ENCODE measurements at regions not wholly inside any gene's neighbourhood (a gene's known extent, or its start where the extent isn't known, plus 50 kb on each side); places are given as distances from the start of the nearest gene placed in this dataset.

DNA sequence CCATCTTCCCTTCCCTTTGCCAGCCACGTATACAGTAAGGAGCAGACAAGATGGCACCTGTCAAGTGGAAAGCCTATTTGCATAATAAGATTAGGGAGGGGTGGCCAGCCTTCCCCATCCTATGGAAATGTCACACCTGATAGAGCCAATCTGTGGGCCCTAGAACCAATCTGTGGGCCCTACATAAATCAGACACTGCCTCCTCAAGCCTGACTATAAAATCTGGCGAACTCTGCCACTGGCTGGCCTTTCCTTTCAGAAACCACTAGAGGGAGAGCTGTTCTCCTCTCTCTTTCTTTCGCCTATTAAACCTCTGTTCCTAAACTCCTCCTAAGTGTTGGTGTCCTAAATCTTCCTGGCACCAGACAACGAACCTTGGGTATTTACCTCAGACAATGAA, 231.5 kb upstream of the KLHL1 start:
- no peaks in the 10 kb centered on the region for H4K20me1 ChIP-seq (ENCODE audit: insufficient read depth)
- intact Hi-C loops (cut with micrococcal nuclease; ENCODE audit: unreplicated experiment): loop anchor here (10.0 kb wide), 1 partner anchor 225 kb away; no protein-coding TSS in a partner anchor
- H3F3A ChIP-seq (ENCODE audit: insufficient read depth, low read depth): no peaks in the 10 kb centered on the region
- H3K27ac ChIP-seq: no peak overlapping the region
- DNase-seq: peak in 1 of 2 experiments; percentile 2
- H3K9me2 ChIP-seq (ENCODE audit: insufficient read depth): no peaks in the 10 kb centered on the region
- H3K9me3 ChIP-seq (ENCODE audit: insufficient read depth, low read depth): no peaks in the 10 kb centered on the region
- H3K27me3 ChIP-seq (ENCODE audit: insufficient read depth, low read depth): no peaks in the 10 kb centered on the region
- POLR2A ChIA-PET (ENCODE audit: unreplicated experiment): no interaction called here
- CTCF ChIA-PET: interaction anchor here (0.9 kb wide), 1 partner anchor 12 kb away, joined by 3 read pairs; no protein-coding TSS in a partner anchor
- no peak overlapping the region for H3K4me2 ChIP-seq
- H3K79me2 ChIP-seq (ENCODE audit: low read depth): no peaks in the 10 kb centered on the region
- H3K36me3 ChIP-seq (ENCODE audit: low read depth): no peaks in the 10 kb centered on the region
- H2AFZ ChIP-seq: no peak overlapping the region
- no peaks in the 10 kb centered on the region for H3K4me1 ChIP-seq (replicated peaks; ENCODE audit: insufficient read depth)
- BruUV-seq (replicated peaks): no TSS peak
- no peak overlapping the region for H3K4me3 ChIP-seq
- TF ChIP-seq, protein P1, sequence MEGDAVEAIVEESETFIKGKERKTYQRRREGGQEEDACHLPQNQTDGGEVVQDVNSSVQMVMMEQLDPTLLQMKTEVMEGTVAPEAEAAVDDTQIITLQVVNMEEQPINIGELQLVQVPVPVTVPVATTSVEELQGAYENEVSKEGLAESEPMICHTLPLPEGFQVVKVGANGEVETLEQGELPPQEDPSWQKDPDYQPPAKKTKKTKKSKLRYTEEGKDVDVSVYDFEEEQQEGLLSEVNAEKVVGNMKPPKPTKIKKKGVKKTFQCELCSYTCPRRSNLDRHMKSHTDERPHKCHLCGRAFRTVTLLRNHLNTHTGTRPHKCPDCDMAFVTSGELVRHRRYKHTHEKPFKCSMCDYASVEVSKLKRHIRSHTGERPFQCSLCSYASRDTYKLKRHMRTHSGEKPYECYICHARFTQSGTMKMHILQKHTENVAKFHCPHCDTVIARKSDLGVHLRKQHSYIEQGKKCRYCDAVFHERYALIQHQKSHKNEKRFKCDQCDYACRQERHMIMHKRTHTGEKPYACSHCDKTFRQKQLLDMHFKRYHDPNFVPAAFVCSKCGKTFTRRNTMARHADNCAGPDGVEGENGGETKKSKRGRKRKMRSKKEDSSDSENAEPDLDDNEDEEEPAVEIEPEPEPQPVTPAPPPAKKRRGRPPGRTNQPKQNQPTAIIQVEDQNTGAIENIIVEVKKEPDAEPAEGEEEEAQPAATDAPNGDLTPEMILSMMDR (conservative IDR thresholded peaks at IDR 0.05): peak; percentile 61
- TF ChIP-seq EZH2 (IDR thresholded peaks at IDR 0.05; ENCODE audit: low read depth): no peak

- no peak overlapping the region for H3K4me2 ChIP-seq
- CTCF ChIA-PET: no interaction called here
- H3K36me3 ChIP-seq (ENCODE audit: low read depth): no peaks in the 10 kb centered on the region
- intact Hi-C loops (cut with micrococcal nuclease; ENCODE audit: unreplicated experiment): no loop called here
- no peaks in the 10 kb centered on the region for H3K9me3 ChIP-seq (ENCODE audit: insufficient read depth, low read depth)
- no TSS peak for BruUV-seq (replicated peaks)
- H3K4me3 ChIP-seq: no peak overlapping the region
- no peak overlapping the region for H2AFZ ChIP-seq
- no peaks in the 10 kb centered on the region for H3K79me2 ChIP-seq (ENCODE audit: low read depth)
- POLR2A ChIA-PET (ENCODE audit: unreplicated experiment): no interaction called here
- H3K4me1 ChIP-seq (replicated peaks; ENCODE audit: insufficient read depth): no peaks in the 10 kb centered on the region
- TF ChIP-seq EZH2 (IDR thresholded peaks at IDR 0.05; ENCODE audit: low read depth): no peak
- no peak for DNase-seq
- H3F3A ChIP-seq (ENCODE audit: insufficient read depth, low read depth): no peaks in the 10 kb centered on the region
- no peak overlapping the region for H3K27ac ChIP-seq
- no peaks in the 10 kb centered on the region for H4K20me1 ChIP-seq (ENCODE audit: insufficient read depth)
- no peaks in the 10 kb centered on the region for H3K9me2 ChIP-seq (ENCODE audit: insufficient read depth)
- H3K27me3 ChIP-seq (ENCODE audit: insufficient read depth, low read depth): no peaks in the 10 kb centered on the region
These were observed 230.4 kb upstream of the KLHL1 start for GRCh38 chr13:70338609-70339008.

DNA sequence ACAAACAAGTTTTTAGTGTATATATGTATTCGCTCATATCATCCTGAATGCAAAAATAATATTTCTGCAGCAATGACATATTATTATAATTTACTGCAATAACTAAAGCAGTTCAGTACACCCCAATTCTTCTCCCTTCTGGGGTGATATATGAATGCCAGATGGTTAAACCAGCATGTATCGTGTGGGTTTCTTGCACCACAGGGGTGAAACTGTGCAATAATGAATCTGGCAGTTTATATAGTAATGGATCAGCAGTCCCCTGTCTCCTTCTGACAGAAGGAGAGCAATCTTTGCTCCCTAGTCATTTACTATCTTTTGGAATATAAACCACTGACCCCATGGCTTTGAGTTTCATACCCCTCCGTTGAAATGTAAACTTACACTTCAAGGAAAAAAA, 228.6 kb upstream of the KLHL1 start:
- H3F3A ChIP-seq (ENCODE audit: insufficient read depth, low read depth): no peaks in the 10 kb centered on the region
- H3K27me3 ChIP-seq (ENCODE audit: insufficient read depth, low read depth): no peaks in the 10 kb centered on the region
- no peak overlapping the region for H3K4me2 ChIP-seq
- BruUV-seq (replicated peaks): no TSS peak
- no peaks in the 10 kb centered on the region for H3K79me2 ChIP-seq (ENCODE audit: low read depth)
- ChIA-PET CTCF (no interaction called here), POLR2A (ENCODE audit: unreplicated experiment) (interaction anchor here (0.6 kb wide), 1 partner anchor 584 kb away, joined by 6 read pairs; no protein-coding TSS in a partner anchor)
- no peaks in the 10 kb centered on the region for H3K36me3 ChIP-seq (ENCODE audit: low read depth)
- H3K27ac ChIP-seq: no peak overlapping the region
- intact Hi-C loops (cut with micrococcal nuclease; ENCODE audit: unreplicated experiment): no loop called here
- no peaks in the 10 kb centered on the region for H3K9me3 ChIP-seq (ENCODE audit: insufficient read depth, low read depth)
- H3K4me3 ChIP-seq: no peak overlapping the region
- no peak for TF ChIP-seq EZH2 (IDR thresholded peaks at IDR 0.05; ENCODE audit: low read depth)
- TF ChIP-seq, protein P1 (conservative IDR thresholded peaks at IDR 0.05): no peak
- H3K9me2 ChIP-seq (ENCODE audit: insufficient read depth): no peaks in the 10 kb centered on the region
- no peak overlapping the region for H2AFZ ChIP-seq
- H4K20me1 ChIP-seq (ENCODE audit: insufficient read depth): no peaks in the 10 kb centered on the region
- H3K4me1 ChIP-seq (replicated peaks; ENCODE audit: insufficient read depth): no peaks in the 10 kb centered on the region
- DNase-seq: no peak

GRCh38 chr13:70333752-70334151, 225.5 kb upstream of the KLHL1 start:
- ChIA-PET CTCF (no interaction called here), POLR2A (ENCODE audit: unreplicated experiment) (no interaction called here)
- no peaks in the 10 kb centered on the region for H3K9me3 ChIP-seq (ENCODE audit: insufficient read depth, low read depth)
- BruUV-seq (replicated peaks): no TSS peak
- intact Hi-C loops (cut with micrococcal nuclease; ENCODE audit: unreplicated experiment): no loop called here
- H3K4me1 ChIP-seq (replicated peaks; ENCODE audit: insufficient read depth): no peaks in the 10 kb centered on the region
- no peaks in the 10 kb centered on the region for H3K27me3 ChIP-seq (ENCODE audit: insufficient read depth, low read depth)
- H3K27ac ChIP-seq: no peak overlapping the region
- no peaks in the 10 kb centered on the region for H3F3A ChIP-seq (ENCODE audit: insufficient read depth, low read depth)
- no peak for TF ChIP-seq EZH2 (IDR thresholded peaks at IDR 0.05; ENCODE audit: low read depth)
- TF ChIP-seq, protein P1 (conservative IDR thresholded peaks at IDR 0.05): no peak
- H3K4me3 ChIP-seq: no peak overlapping the region
- H2AFZ ChIP-seq: no peak overlapping the region
- no peaks in the 10 kb centered on the region for H3K79me2 ChIP-seq (ENCODE audit: low read depth)
- no peaks in the 10 kb centered on the region for H3K9me2 ChIP-seq (ENCODE audit: insufficient read depth)
- H3K4me2 ChIP-seq: no peak overlapping the region
- no peak for DNase-seq
- H4K20me1 ChIP-seq (ENCODE audit: insufficient read depth): no peaks in the 10 kb centered on the region
- H3K36me3 ChIP-seq (ENCODE audit: low read depth): no peaks in the 10 kb centered on the region

Measured in PC-9 (cell line).